Endothelial cell of umbilical vein (primary cell): ENCODE measurements at regions not wholly inside any gene's neighbourhood (a gene's known extent, or its start where the extent isn't known, plus 50 kb on each side); places are given as distances from the start of the nearest gene placed in this dataset.

Experiments
- POLR2AphosphoS5 ChIP-seq: IDR thresholded peaks from 2 replicates; pipeline ENCODE4 v1.6.1; 2012; ENCODE audit warnings: low read depth, mild to moderate bottlenecking, control low read depth, low read length, moderate library complexity; ENCODE audit not compliant: insufficient read depth
- TF ChIP-seq, protein P1 (sequence below), 2 donors: IDR thresholded peaks; 1 replicate in 1 of 2; 2 replicates in 1 of 2; pipeline ENCODE4 v1.5.1; 2011; ENCODE audit warnings: low read length in 2 of 2, mild to moderate bottlenecking in 2 of 2, moderate library complexity in 2 of 2, control low read depth in 1 of 2, inconsistent platforms in 1 of 2, low read depth in 1 of 2; ENCODE audit not compliant: insufficient read depth in 1 of 2; ENCODE audit errors: extremely low read depth in 1 of 2

DNA sequence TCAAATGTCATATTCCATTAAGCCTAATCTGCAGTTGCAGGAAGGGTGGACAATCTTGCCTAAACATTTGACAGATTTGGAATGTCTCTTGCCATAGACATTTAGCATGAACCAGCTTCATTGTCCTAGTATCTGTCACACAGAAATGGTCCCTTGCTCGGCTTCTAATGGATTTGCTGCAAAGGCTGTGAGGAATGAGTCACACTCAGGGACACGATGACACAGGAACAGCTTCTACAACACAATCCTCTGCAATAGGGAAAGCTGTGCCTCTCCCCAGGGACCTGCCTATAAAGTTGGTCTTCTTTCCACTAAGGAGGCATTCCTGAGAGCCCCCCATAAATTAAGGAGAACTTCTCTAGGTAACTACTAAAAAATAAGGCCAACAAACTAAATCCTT, 155.1 kb upstream of the L3MBTL4 start:
- TF ChIP-seq, protein P1, sequence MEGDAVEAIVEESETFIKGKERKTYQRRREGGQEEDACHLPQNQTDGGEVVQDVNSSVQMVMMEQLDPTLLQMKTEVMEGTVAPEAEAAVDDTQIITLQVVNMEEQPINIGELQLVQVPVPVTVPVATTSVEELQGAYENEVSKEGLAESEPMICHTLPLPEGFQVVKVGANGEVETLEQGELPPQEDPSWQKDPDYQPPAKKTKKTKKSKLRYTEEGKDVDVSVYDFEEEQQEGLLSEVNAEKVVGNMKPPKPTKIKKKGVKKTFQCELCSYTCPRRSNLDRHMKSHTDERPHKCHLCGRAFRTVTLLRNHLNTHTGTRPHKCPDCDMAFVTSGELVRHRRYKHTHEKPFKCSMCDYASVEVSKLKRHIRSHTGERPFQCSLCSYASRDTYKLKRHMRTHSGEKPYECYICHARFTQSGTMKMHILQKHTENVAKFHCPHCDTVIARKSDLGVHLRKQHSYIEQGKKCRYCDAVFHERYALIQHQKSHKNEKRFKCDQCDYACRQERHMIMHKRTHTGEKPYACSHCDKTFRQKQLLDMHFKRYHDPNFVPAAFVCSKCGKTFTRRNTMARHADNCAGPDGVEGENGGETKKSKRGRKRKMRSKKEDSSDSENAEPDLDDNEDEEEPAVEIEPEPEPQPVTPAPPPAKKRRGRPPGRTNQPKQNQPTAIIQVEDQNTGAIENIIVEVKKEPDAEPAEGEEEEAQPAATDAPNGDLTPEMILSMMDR (IDR thresholded peaks at IDR 0.05; ENCODE audit: extremely low read depth in 1 of 2, insufficient read depth in 1 of 2, low read depth in 1 of 2, low read length in 2 of 2): no peak
- TF ChIP-seq POLR2AphosphoS5: no peak
